A172 (cell line): ENCODE measurements at regions not wholly inside any gene's neighbourhood (a gene's known extent, or its start where the extent isn't known, plus 50 kb on each side); places are given as distances from the start of the nearest gene placed in this dataset.

Source experiments
- DNase-seq: peaks from one replicate; pipeline ENCODE4 v3.0.0-alpha.2; 2015; ENCODE audit warnings: low spot score

- DNase-seq = no peak
Measured at GRCh38 chr12:67370979-67371378, 101.8 kb downstream of the CAND1 start.

GRCh38 chr12:67377021-67377420 is 107.9 kb downstream of the CAND1 start:
- no peak for DNase-seq

- no peak for DNase-seq
Measured at GRCh38 chr12:67377541-67377940, 108.4 kb downstream of the CAND1 start.

- no peak for DNase-seq
Measured at GRCh38 chr12:67382241-67382871, 113.2 kb downstream of the CAND1 start.

GRCh38 chr12:67386869-67387565 is 117.9 kb downstream of the CAND1 start:
- no peak for DNase-seq

GRCh38 chr12:67388331-67389138 is 119.4 kb downstream of the CAND1 start:
- DNase-seq = no peak

- no peak for DNase-seq
Measured at GRCh38 chr12:67390273-67390672, 121.1 kb downstream of the CAND1 start.

- DNase-seq = no peak
Measured at GRCh38 chr12:67391034-67391433, 121.9 kb downstream of the CAND1 start.

- no peak for DNase-seq
Measured at GRCh38 chr12:67391656-67392055, 122.5 kb downstream of the CAND1 start.

- DNase-seq = no peak
Measured at GRCh38 chr12:67394550-67394949, 125.4 kb downstream of the CAND1 start.

GRCh38 chr12:67400742-67401141 is 131.6 kb downstream of the CAND1 start:
- no peak for DNase-seq

- DNase-seq = no peak
Measured at GRCh38 chr12:67410246-67410645, 141.1 kb downstream of the CAND1 start.

- no peak for DNase-seq
Measured at GRCh38 chr12:67410667-67411067, 141.5 kb downstream of the CAND1 start.

GRCh38 chr12:67411562-67411961 is 142.4 kb downstream of the CAND1 start:
- DNase-seq = no peak

- no peak for DNase-seq
Measured at GRCh38 chr12:67413577-67413976, 144.4 kb downstream of the CAND1 start.

- DNase-seq = no peak
Measured at GRCh38 chr12:67414011-67414715, 145.0 kb downstream of the CAND1 start.

- peak; percentile 22 for DNase-seq
Measured at GRCh38 chr12:67415473-67415872, 146.3 kb downstream of the CAND1 start.

- no peak for DNase-seq
Measured at GRCh38 chr12:67419810-67420209, 150.7 kb downstream of the CAND1 start.

GRCh38 chr12:67420506-67420905 is 151.3 kb downstream of the CAND1 start:
- DNase-seq = no peak

- DNase-seq = no peak
Measured at GRCh38 chr12:67422081-67422480, 152.9 kb downstream of the CAND1 start.

- DNase-seq = no peak
Measured at GRCh38 chr12:67424784-67425183, 155.6 kb downstream of the CAND1 start.

GRCh38 chr12:67425394-67425793 is 156.2 kb downstream of the CAND1 start:
- no peak for DNase-seq
